Choroid plexus epithelial cell (primary cell): ENCODE measurements at regions not wholly inside any gene's neighbourhood (a gene's known extent, or its start where the extent isn't known, plus 50 kb on each side); places are given as distances from the start of the nearest gene placed in this dataset.

ENCODE experiments used
- DNase-seq: peaks from one replicate; pipeline ENCODE4 v3.0.0-alpha.2; 2010; ENCODE audit warnings: low read depth
- H3K4me3 ChIP-seq: 2 replicates; pipeline ENCODE4 v1.5.1; 2011; ENCODE audit warnings: low read depth, mild to moderate bottlenecking, control low read depth, low read length, moderate library complexity
- CTCF ChIP-seq: conservative IDR thresholded peaks from 2 replicates; pipeline ENCODE4 v1.5.1; 2011; ENCODE audit warnings: low read depth, mild to moderate bottlenecking, control low read depth, inconsistent platforms, low read length, moderate library complexity

DNA sequence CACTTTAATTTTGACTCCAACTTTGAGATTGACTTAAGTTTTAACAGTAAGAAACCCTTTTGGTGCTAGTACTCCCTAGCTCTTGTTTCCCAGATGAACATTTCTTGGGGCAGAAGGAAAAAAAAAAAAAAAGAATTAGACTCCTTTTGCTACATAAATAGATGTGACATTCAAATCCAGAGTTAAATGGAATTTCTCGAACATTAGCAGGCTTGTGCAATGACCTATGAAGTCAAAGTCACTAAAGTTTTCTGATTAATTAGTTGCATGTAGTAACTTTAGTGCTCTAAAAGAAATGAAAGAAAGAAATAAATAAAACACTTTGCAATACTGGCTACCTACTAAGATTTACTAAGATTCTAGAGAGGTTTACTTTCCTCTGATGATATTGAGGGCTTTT is 106.8 kb downstream of the TMEM174 start:
- H3K4me3 ChIP-seq, result no peak overlapping the region
- no peak for DNase-seq
- TF ChIP-seq CTCF, result no peak

DNA sequence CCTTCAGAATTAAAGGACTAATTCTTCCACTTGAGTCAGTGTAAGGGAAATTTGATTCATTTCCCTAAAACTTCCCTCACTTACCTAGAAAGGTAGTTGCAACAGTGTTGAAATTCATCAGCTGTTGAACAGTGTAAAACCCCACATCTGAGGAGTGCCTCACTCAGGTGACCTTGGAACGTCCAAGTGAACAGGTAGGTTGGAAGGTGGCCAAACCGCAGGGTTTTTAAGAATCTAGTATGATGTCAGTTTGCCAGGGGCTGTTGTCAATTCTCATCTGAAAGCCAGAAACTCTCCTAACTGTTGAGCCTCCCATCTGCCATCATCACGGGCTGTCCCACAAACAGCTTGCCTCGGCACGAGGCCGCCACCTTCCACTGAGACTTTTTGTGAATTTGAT is 105.7 kb downstream of the TMEM174 start:
- no peak overlapping the region for H3K4me3 ChIP-seq
- no peak for TF ChIP-seq CTCF
- DNase-seq, result no peak

DNA sequence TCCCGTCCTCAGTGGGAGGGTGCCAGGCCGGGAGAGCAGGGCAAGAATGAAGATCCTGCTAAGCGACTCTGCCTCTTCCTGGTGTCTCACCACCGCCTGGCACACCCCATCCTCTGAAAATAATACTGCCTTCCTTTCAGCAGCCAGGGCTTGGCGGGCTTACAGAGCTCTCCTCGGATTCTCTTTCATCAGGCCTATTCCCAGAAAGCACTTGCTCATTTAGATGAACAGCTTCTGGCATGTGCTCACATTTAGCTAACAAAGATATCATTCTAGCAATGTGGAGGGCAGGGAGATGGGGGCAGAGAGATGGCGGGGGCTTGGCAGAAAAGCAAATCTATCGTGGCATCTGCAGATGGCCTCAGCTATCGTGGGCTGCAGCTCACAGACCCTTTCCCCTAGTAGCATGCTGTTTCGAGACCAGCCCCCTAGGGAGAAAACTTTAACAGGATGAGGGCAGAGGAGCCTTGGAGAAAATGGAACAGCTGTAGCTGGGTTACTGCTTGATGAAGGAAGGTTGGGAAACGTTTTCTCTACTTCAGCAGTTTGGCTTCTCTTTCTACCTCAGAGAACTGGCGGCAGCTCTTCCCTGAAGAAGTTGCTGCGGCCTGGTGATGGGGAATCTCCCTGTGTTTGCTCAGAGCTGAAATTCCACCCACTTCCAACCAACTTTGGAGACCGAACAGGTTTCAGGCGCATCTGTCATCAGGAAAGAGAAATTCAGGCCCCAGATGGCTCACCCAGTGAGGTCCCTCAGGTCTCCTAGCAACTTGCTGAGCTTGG is 102.1 kb downstream of the TMEM174 start:
- peak; percentile 52 for DNase-seq
- no peak overlapping the region for H3K4me3 ChIP-seq
- no peak for TF ChIP-seq CTCF

GRCh38 chr5:73274121-73274520 is 101.1 kb downstream of the TMEM174 start:
- no peak overlapping the region for H3K4me3 ChIP-seq
- no peak for TF ChIP-seq CTCF
- no peak for DNase-seq

DNA sequence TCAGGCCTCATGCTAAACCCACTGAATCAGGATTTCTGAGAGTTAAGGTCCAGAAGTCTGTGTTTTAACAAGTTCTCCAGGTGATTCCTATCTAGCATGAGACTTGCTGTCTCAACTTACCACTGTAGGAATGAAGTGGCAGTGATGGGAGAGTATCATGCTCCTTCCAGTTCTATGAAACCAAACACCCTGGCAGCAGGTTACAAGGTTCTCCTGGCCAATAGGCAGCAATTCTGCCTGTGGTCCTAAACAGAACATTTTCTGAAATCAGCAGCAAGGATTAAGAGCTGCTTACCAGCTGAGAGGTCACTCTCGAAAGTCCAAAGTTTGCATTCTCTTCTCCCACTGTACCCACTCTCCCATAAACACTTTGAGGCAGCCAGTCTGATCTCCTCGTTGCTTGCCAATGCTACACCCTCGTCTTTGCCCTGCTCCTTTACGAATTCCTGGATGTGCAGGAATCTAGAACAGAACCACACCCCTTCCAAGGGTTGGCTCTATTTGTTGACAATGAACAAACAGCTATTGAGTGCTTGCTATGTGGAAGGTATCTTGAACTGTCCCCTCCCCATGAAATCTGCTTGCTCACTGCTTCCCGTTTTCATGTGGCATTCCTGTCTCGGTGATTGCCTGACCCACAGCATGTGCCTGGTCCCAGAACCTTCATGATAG is 100.5 kb downstream of the TMEM174 start:
- no peak for TF ChIP-seq CTCF
- no peak overlapping the region for H3K4me3 ChIP-seq
- no peak for DNase-seq

DNA sequence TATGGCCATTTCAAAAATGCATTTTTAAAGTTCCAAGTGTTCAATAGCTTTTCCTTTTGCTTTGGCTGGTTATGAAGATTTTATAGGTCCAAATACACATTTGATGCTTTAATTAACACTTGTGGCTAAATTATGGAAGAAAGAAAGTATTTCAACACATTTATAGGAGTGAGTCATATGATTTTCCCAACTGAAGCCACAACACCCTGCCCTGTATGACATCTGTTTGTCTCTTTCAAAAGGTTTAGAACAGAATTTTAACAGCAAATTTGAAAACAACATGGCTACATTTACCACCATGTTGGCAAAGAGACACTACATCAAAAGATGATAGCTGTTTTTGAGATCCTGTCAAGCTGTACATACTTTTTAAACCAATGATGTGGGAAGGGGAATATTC is 99.4 kb downstream of the TMEM174 start:
- TF ChIP-seq CTCF, result no peak
- H3K4me3 ChIP-seq, result no peak overlapping the region
- no peak for DNase-seq

DNA sequence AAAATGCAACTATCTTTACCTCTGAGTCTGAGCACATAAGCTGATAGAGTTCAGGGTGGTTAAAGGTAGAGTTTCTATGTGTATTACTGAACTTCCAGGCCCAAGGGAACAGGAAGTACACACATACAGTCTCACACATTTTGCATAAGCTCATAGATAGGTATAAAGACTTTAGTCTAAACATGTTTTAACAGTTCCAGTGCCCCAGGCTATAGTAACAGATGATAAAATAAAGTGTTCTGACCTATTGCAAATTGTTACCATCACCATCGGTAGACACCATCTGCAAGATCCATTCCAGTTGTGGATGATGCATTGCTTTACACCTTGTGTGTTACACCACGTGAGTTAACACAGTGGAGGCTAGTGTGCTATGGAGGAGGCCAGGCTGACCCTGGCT is 95.8 kb downstream of the TMEM174 start:
- no peak for DNase-seq
- no peak for TF ChIP-seq CTCF
- no peak overlapping the region for H3K4me3 ChIP-seq
